ENCODE measurements at regions not wholly inside any gene's neighbourhood (a gene's known extent, or its start where the extent isn't known, plus 50 kb on each side); places are given as distances from the start of the nearest gene placed in this dataset.

GRCh38 chr14:105605464-105606304 is 79.3 kb downstream of the TMEM121 start:
- TF ChIP-seq HMGXB4 (CRISPR knock-in tag; IDR thresholded peaks at IDR 0.05; ENCODE audit: borderline replicate concordance): no peak
- no peak for TF ChIP-seq CTCF (IDR thresholded peaks at IDR 0.05)
- TF ChIP-seq HDAC2 (IDR thresholded peaks at IDR 0.05): no peak
- no peak for TF ChIP-seq RAD21 (conservative IDR thresholded peaks at IDR 0.05 in 1 of 2, IDR thresholded peaks at IDR 0.05 in 1 of 2)
- no peak for TF ChIP-seq KDM1A (IDR thresholded peaks at IDR 0.05; ENCODE audit: low read depth)
